ENCODE measurements at regions not wholly inside any gene's neighbourhood (a gene's known extent, or its start where the extent isn't known, plus 50 kb on each side); places are given as distances from the start of the nearest gene placed in this dataset.

DNA sequence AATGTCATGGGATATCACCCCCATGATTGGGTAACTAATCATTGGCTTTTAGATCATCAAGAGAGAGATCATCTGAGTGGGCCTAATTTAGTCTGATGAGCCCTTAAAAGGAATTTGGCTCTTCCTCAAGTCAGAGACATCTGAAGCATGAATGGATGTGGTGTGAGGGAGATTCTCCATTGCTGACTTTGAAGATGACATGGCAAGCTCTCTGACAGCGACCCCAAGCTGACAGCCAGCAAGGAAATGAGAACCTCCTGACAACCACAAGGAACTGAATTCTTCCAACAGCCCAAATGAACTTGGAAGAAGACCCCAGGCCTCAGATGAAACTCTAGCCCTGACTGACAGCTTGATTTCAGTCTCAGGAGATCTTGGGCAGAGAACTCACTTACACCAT, 108.4 kb upstream of the SPATA12 start:
- TF ChIP-seq SRF (IDR thresholded peaks at IDR 0.05; ENCODE audit: low read depth) (no peak), CEBPB (IDR thresholded peaks at IDR 0.05; ENCODE audit: low read depth) (no peak), POLR2AphosphoS5 (IDR thresholded peaks at IDR 0.05; ENCODE audit: low read depth, low read length) (no peak), POLR2A (IDR thresholded peaks at IDR 0.05; ENCODE audit: borderline replicate concordance, extremely low read depth, insufficient read depth, insufficient read length) (no peak), RAD21 (IDR thresholded peaks at IDR 0.05; ENCODE audit: low read depth) (no peak), SIN3A (IDR thresholded peaks at IDR 0.05; ENCODE audit: low read depth) (no peak)
- TF ChIP-seq, protein P1, sequence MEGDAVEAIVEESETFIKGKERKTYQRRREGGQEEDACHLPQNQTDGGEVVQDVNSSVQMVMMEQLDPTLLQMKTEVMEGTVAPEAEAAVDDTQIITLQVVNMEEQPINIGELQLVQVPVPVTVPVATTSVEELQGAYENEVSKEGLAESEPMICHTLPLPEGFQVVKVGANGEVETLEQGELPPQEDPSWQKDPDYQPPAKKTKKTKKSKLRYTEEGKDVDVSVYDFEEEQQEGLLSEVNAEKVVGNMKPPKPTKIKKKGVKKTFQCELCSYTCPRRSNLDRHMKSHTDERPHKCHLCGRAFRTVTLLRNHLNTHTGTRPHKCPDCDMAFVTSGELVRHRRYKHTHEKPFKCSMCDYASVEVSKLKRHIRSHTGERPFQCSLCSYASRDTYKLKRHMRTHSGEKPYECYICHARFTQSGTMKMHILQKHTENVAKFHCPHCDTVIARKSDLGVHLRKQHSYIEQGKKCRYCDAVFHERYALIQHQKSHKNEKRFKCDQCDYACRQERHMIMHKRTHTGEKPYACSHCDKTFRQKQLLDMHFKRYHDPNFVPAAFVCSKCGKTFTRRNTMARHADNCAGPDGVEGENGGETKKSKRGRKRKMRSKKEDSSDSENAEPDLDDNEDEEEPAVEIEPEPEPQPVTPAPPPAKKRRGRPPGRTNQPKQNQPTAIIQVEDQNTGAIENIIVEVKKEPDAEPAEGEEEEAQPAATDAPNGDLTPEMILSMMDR (IDR thresholded peaks at IDR 0.05 in 2 of 3, conservative IDR thresholded peaks at IDR 0.05 in 1 of 3; ENCODE audit: borderline replicate concordance in 1 of 3, insufficient read depth in 1 of 3, low read depth in 2 of 3, low read length in 2 of 3): no peak
- TF ChIP-seq, protein P2, sequence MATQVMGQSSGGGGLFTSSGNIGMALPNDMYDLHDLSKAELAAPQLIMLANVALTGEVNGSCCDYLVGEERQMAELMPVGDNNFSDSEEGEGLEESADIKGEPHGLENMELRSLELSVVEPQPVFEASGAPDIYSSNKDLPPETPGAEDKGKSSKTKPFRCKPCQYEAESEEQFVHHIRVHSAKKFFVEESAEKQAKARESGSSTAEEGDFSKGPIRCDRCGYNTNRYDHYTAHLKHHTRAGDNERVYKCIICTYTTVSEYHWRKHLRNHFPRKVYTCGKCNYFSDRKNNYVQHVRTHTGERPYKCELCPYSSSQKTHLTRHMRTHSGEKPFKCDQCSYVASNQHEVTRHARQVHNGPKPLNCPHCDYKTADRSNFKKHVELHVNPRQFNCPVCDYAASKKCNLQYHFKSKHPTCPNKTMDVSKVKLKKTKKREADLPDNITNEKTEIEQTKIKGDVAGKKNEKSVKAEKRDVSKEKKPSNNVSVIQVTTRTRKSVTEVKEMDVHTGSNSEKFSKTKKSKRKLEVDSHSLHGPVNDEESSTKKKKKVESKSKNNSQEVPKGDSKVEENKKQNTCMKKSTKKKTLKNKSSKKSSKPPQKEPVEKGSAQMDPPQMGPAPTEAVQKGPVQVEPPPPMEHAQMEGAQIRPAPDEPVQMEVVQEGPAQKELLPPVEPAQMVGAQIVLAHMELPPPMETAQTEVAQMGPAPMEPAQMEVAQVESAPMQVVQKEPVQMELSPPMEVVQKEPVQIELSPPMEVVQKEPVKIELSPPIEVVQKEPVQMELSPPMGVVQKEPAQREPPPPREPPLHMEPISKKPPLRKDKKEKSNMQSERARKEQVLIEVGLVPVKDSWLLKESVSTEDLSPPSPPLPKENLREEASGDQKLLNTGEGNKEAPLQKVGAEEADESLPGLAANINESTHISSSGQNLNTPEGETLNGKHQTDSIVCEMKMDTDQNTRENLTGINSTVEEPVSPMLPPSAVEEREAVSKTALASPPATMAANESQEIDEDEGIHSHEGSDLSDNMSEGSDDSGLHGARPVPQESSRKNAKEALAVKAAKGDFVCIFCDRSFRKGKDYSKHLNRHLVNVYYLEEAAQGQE (IDR thresholded peaks at IDR 0.05; ENCODE audit: low read depth): no peak

All from HCT116 (cell line).